GM18520 (cell line): ENCODE measurements at regions not wholly inside any gene's neighbourhood (a gene's known extent, or its start where the extent isn't known, plus 50 kb on each side); places are given as distances from the start of the nearest gene placed in this dataset.

Experiments
- ATAC-seq: cut with Tn5 transposase; IDR thresholded peaks from one replicate; pipeline ENCODE4 v1.9.1; 2021; ENCODE audit not compliant: unreplicated experiment

GRCh38 chr21:38898422-38899096, 92.8 kb downstream of the ETS2 start:
- no peak for ATAC-seq

GRCh38 chr21:38897532-38898421, 92.0 kb downstream of the ETS2 start:
- ATAC-seq, result no peak

GRCh38 chr21:38894899-38895298, 89.2 kb downstream of the ETS2 start:
- no peak for ATAC-seq

GRCh38 chr21:38888991-38889561, 83.3 kb downstream of the ETS2 start:
- ATAC-seq, result no peak

GRCh38 chr21:38887749-38888148, 82.0 kb downstream of the ETS2 start:
- no peak for ATAC-seq

- no peak for ATAC-seq
These were observed 81.4 kb downstream of the ETS2 start for GRCh38 chr21:38887062-38887686.

- ATAC-seq, result no peak
These were observed 80.2 kb downstream of the ETS2 start for GRCh38 chr21:38885909-38886308.

GRCh38 chr21:38884440-38884839, 78.7 kb downstream of the ETS2 start:
- no peak for ATAC-seq

GRCh38 chr21:38883142-38883541, 77.4 kb downstream of the ETS2 start:
- no peak for ATAC-seq

GRCh38 chr21:38881131-38881530, 75.4 kb downstream of the ETS2 start:
- ATAC-seq, result no peak

- no peak for ATAC-seq
These were observed 74.8 kb downstream of the ETS2 start for GRCh38 chr21:38880577-38880966.

GRCh38 chr21:38879912-38880576, 74.3 kb downstream of the ETS2 start:
- no peak for ATAC-seq

GRCh38 chr21:38878379-38879179, 72.8 kb downstream of the ETS2 start:
- no peak for ATAC-seq

- no peak for ATAC-seq
These were observed 70.2 kb downstream of the ETS2 start for GRCh38 chr21:38875694-38876492.
